Thyroid gland (tissue), 4 donors: ENCODE measurements at regions not wholly inside any gene's neighbourhood (a gene's known extent, or its start where the extent isn't known, plus 50 kb on each side); places are given as distances from the start of the nearest gene placed in this dataset.

Source experiments
- POLR2A ChIP-seq, 2 donors: fragments of 450-650 bp; IDR thresholded peaks; one replicate each; pipeline ENCODE4 v1.6.1; 2017; ENCODE audit warnings: antibody characterized with exemption in 2 of 2, mild to moderate bottlenecking in 2 of 2, moderate library complexity in 1 of 2
- TF ChIP-seq, protein P1 (sequence below), 6 experiments: fragments of 200-600 bp in 3 of 6; fragments of 450-650 bp in 3 of 6; sonication (generic) in 3 of 6; IDR thresholded peaks; one replicate each; pipeline ENCODE4 v1.5.1; 2016 to 2019; ENCODE audit warnings: antibody characterized with exemption in 6 of 6, mild to moderate bottlenecking in 2 of 6, inconsistent platforms in 1 of 6, moderate library complexity in 1 of 6

DNA sequence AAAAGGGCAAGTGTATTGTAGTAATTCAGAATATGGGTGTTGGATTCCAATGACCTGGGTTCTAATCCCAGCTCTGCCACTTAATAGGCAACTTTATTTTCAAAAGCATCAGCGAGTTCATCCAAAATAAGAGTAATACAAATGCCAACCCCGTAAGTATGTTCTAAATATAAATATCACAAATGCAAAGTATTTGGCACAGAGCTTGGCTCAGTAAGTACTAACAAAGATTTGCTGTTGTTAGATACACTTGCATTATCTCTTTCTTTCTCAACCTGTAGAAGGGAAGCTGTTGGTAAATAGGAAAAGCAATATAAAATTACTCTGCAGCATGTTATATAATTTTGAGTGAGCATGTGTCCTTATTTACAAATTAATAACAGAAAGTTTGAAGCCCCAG lies 1302.6 kb upstream of the FAM98A start:
- no peak for TF ChIP-seq POLR2A (IDR thresholded peaks at IDR 0.05)
- TF ChIP-seq, protein P1, sequence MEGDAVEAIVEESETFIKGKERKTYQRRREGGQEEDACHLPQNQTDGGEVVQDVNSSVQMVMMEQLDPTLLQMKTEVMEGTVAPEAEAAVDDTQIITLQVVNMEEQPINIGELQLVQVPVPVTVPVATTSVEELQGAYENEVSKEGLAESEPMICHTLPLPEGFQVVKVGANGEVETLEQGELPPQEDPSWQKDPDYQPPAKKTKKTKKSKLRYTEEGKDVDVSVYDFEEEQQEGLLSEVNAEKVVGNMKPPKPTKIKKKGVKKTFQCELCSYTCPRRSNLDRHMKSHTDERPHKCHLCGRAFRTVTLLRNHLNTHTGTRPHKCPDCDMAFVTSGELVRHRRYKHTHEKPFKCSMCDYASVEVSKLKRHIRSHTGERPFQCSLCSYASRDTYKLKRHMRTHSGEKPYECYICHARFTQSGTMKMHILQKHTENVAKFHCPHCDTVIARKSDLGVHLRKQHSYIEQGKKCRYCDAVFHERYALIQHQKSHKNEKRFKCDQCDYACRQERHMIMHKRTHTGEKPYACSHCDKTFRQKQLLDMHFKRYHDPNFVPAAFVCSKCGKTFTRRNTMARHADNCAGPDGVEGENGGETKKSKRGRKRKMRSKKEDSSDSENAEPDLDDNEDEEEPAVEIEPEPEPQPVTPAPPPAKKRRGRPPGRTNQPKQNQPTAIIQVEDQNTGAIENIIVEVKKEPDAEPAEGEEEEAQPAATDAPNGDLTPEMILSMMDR (IDR thresholded peaks at IDR 0.05), result no peak
